ENCODE measurements at regions not wholly inside any gene's neighbourhood (a gene's known extent, or its start where the extent isn't known, plus 50 kb on each side); places are given as distances from the start of the nearest gene placed in this dataset.

- TF ChIP-seq EZH2 (IDR thresholded peaks at IDR 0.05) = no peak
- TF ChIP-seq POLR2AphosphoS5 (IDR thresholded peaks at IDR 0.05; ENCODE audit: borderline replicate concordance, low read depth, low read length) = no peak
- TF ChIP-seq FOXP2 (optimal IDR thresholded peaks at IDR 0.05; ENCODE audit: control extremely low read depth, extremely low read length, insufficient read depth) = no peak
Observed at GRCh38 chr2:217365656-217366055, 505.8 kb upstream of the TNP1 start.

All from SK-N-MC (cell line).